ENCODE measurements at regions not wholly inside any gene's neighbourhood (a gene's known extent, or its start where the extent isn't known, plus 50 kb on each side); places are given as distances from the start of the nearest gene placed in this dataset.

DNA sequence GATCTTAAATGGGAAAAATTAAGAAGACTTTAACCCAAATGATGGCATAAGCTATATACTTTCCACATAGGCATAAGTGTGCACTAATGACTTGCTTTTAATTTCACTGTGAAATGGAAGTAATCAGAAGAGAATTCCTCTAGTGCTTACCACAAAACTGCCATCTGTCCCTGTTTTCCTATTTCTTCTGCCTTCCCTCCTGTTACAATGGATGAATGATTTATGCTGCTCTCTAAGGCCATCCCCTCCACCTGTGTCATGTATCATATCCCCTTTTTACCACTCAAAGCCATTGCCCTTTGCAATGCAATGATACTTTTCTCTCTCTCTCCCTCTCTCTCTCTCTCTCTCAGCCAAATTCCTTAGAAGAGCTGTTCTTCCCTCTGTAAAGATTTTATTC lies 109.1 kb downstream of the C12orf50 start:
- intact Hi-C loops (cut with micrococcal nuclease) = no loop called here
- no peaks in the 10 kb centered on the region for H3K36me3 ChIP-seq (replicated peaks in 1 of 2; ENCODE audit: control extremely low read depth in 1 of 2, control insufficient read depth in 1 of 2, extremely low read depth in 1 of 2, insufficient read depth in 2 of 2, low read length in 1 of 2)
- no peak overlapping the region for H3K4me3 ChIP-seq (ENCODE audit: control extremely low read depth in 1 of 5, extremely low read depth in 1 of 5, insufficient read depth in 1 of 5, low read depth in 2 of 5, low read length in 4 of 5)
- POLR2A ChIA-PET = no interaction called here
- no peak overlapping the region for H3K27ac ChIP-seq (ENCODE audit: low read length in 2 of 2)
- H3K9ac ChIP-seq (ENCODE audit: low read length) = no peak overlapping the region
- H3K79me2 ChIP-seq (ENCODE audit: control insufficient read depth, insufficient read depth, low read length) = no peaks in the 10 kb centered on the region
- Mint-ChIP-seq H3K4me3 (no peak overlapping the region), H3K27me3 (no peaks in the 10 kb centered on the region), H3K9me3 (ENCODE audit: insufficient read depth) (no peaks in the 10 kb centered on the region), H3K27ac (no peak overlapping the region), H3K4me1 (no peaks in the 10 kb centered on the region)
- H3K4me2 ChIP-seq (replicated peaks; ENCODE audit: low read depth, low read length, poor library complexity, severe bottlenecking) = no peak overlapping the region
- H3K4me1 ChIP-seq (ENCODE audit: control insufficient read depth in 2 of 2, insufficient read depth in 2 of 2, low read length in 2 of 2) = no peaks in the 10 kb centered on the region
- ATAC-seq (ENCODE audit: low read depth) (no peak), DNase-seq (no peak)
- no peak overlapping the region for H2AFZ ChIP-seq (ENCODE audit: insufficient read depth, low read depth, low read length, poor library complexity, severe bottlenecking)
- no peak for TF ChIP-seq CTCF (IDR thresholded peaks at IDR 0.05)
- TF ChIP-seq EZH2 (IDR thresholded peaks at IDR 0.05; ENCODE audit: borderline replicate concordance, insufficient read depth, low read depth, low read length, poor library complexity, severe bottlenecking) = no peak
- H4K20me1 ChIP-seq (ENCODE audit: control insufficient read depth, insufficient read depth, low read length, poor library complexity, severe bottlenecking) = no peaks in the 10 kb centered on the region
- CTCF ChIA-PET = no interaction called here
- no peaks in the 10 kb centered on the region for H3K27me3 ChIP-seq (replicated peaks in 1 of 4; ENCODE audit: control extremely low read depth in 1 of 4, control insufficient read depth in 3 of 4, insufficient read depth in 4 of 4, low read length in 3 of 4)
- no peaks in the 10 kb centered on the region for H3K9me3 ChIP-seq (ENCODE audit: control extremely low read depth in 1 of 3, control insufficient read depth in 2 of 3, insufficient read depth in 1 of 3, low read length in 2 of 3)

GRCh38 chr12:87901457-87901856 lies 127.7 kb downstream of the C12orf50 start:
- Histone ChIP-seq H4K20me1 (ENCODE audit: control insufficient read depth, insufficient read depth, low read length, poor library complexity, severe bottlenecking) (no peaks in the 10 kb centered on the region), H3K9ac (ENCODE audit: low read length) (no peak overlapping the region), H3K27ac (ENCODE audit: low read length in 2 of 2) (no peak overlapping the region), H2AFZ (ENCODE audit: insufficient read depth, low read depth, low read length, poor library complexity, severe bottlenecking) (no peak overlapping the region), H3K79me2 (ENCODE audit: control insufficient read depth, insufficient read depth, low read length) (no peaks in the 10 kb centered on the region), H3K4me1 (ENCODE audit: control insufficient read depth in 2 of 2, insufficient read depth in 2 of 2, low read length in 2 of 2) (no peaks in the 10 kb centered on the region), H3K36me3 (replicated peaks in 1 of 2; ENCODE audit: control extremely low read depth in 1 of 2, control insufficient read depth in 1 of 2, extremely low read depth in 1 of 2, insufficient read depth in 2 of 2, low read length in 1 of 2) (no peaks in the 10 kb centered on the region), H3K9me3 (ENCODE audit: control extremely low read depth in 1 of 3, control insufficient read depth in 2 of 3, insufficient read depth in 1 of 3, low read length in 2 of 3) (no peaks in the 10 kb centered on the region), H3K4me2 (replicated peaks; ENCODE audit: low read depth, low read length, poor library complexity, severe bottlenecking) (no peak overlapping the region), H3K27me3 (replicated peaks in 1 of 4; ENCODE audit: control extremely low read depth in 1 of 4, control insufficient read depth in 3 of 4, insufficient read depth in 4 of 4, low read length in 3 of 4) (no peaks in the 10 kb centered on the region), H3K4me3 (ENCODE audit: control extremely low read depth in 1 of 5, extremely low read depth in 1 of 5, insufficient read depth in 1 of 5, low read depth in 2 of 5, low read length in 4 of 5) (no peak overlapping the region)
- Mint-ChIP-seq H3K27me3 (no peaks in the 10 kb centered on the region), H3K27ac (no peak overlapping the region), H3K4me1 (no peaks in the 10 kb centered on the region), H3K9me3 (ENCODE audit: insufficient read depth) (no peaks in the 10 kb centered on the region), H3K4me3 (no peak overlapping the region)
- no peak for DNase-seq
- ChIA-PET POLR2A (no interaction called here), CTCF (no interaction called here)
- WGBS (ENCODE audit: insufficient coverage) = 73% methylated on average over 3 of the region's 4 CpGs
- intact Hi-C loops (cut with micrococcal nuclease) = no loop called here
- no peak for ATAC-seq (ENCODE audit: low read depth)
- TF ChIP-seq EZH2 (IDR thresholded peaks at IDR 0.05; ENCODE audit: borderline replicate concordance, insufficient read depth, low read depth, low read length, poor library complexity, severe bottlenecking) (no peak), CTCF (IDR thresholded peaks at IDR 0.05) (no peak)

Data from B cell (primary cell).